SJCRH30 (cell line): ENCODE measurements at regions not wholly inside any gene's neighbourhood (a gene's known extent, or its start where the extent isn't known, plus 50 kb on each side); places are given as distances from the start of the nearest gene placed in this dataset.
A peak's percentile ranks its signal among the peaks of the same experiment; 100 is the strongest.

Experiments used
- DNase-seq, 2 experiments: peaks; one replicate each; pipeline ENCODE4 v3.0.0-alpha.2; 2015 to 2020
- H3K27ac ChIP-seq: fragments of 250-450 bp; sonication (Bioruptor Pico); 2 replicates; pipeline ENCODE4 v1.5.1; 2020; ENCODE audit warnings: mild to moderate bottlenecking, moderate library complexity
- H3K27me3 ChIP-seq: fragments of 250-450 bp; sonication (Bioruptor Pico); 2 replicates; pipeline ENCODE4 v1.5.1; 2020; ENCODE audit warnings: mild to moderate bottlenecking, moderate library complexity
- H3K36me3 ChIP-seq: fragments of 250-450 bp; sonication (Bioruptor Pico); 2 replicates; pipeline ENCODE4 v1.5.1; 2020; ENCODE audit warnings: mild to moderate bottlenecking, moderate library complexity
- H3K4me1 ChIP-seq: fragments of 250-450 bp; sonication (Bioruptor Pico); 2 replicates; pipeline ENCODE4 v1.5.1; 2020; ENCODE audit warnings: mild to moderate bottlenecking, moderate library complexity
- H3K4me3 ChIP-seq: fragments of 250-450 bp; sonication (Bioruptor Pico); 2 replicates; pipeline ENCODE4 v1.5.1; 2020; ENCODE audit warnings: mild to moderate bottlenecking, moderate library complexity
- H3K9me3 ChIP-seq: fragments of 250-450 bp; sonication (Bioruptor Pico); replicated peaks from 2 replicates; pipeline ENCODE4 v1.5.1; 2020; ENCODE audit warnings: mild to moderate bottlenecking, moderate library complexity

DNA sequence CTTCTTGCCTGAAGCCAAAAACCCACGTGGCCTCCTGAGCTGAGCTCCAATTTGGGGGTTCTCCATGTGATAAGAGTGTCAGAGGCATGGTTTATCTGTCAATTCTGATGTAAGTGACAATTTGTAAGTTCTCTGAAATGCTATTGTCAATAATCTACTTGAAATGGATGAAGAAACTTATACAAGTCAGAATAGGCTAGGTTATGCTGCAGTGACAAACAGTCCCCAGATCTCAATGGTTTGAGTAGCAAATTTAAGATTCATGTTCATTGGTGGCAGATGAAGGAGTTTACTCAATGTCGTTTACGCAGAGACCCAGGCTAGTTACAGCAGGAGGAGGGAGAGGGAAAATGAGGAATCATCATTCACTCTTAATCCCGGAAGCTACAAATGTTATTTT, 352.4 kb downstream of the KIF16B start:
- Histone ChIP-seq H3K9me3 (no peaks in the 10 kb centered on the region), H3K27ac (no peak overlapping the region), H3K36me3 (no peaks in the 10 kb centered on the region), H3K4me1 (no peaks in the 10 kb centered on the region), H3K4me3 (no peak overlapping the region), H3K27me3 (no peaks in the 10 kb centered on the region)
- DNase-seq = no peak

DNA sequence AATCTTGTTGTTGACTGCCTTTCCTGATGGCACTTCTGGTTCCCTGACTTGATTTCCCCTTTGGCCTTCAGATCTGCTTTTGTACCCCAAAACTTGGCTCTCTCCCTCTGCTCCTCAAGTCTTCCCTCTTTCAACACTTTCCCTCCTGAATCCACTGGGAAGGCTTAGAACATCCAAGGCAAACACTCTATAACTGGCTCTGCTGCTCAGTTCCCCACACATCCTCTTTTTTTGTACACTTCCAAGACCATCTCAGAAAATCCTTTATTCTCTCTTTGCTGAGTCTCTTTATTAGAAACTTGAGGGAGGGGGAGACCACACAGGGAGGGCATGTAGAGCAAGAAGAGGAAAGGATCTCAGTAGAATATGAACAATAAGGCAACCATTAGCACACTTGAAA, 354.1 kb downstream of the KIF16B start:
- DNase-seq = no peak
- no peak overlapping the region for H3K27ac ChIP-seq

DNA sequence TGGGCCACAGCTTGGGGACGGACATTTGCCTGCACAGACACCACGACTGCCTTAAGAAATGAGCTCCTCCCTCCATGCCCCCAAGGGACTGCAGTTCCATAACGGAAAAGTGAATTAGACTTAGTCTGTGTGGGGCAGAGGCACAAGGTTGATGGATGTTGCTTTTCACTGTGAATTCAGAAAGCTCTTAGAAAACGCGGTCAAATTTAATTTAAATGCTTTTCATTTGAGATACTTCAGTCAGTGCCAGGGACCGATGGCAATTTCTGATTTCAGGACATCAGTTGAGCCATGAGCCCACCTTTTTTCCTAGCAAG, 356.4 kb downstream of the KIF16B start:
- Histone ChIP-seq H3K4me3 (no peak overlapping the region), H3K36me3 (no peaks in the 10 kb centered on the region), H3K27me3 (no peaks in the 10 kb centered on the region), H3K27ac (no peak overlapping the region), H3K9me3 (no peaks in the 10 kb centered on the region), H3K4me1 (no peaks in the 10 kb centered on the region)
- no peak for DNase-seq

More for the DNA sequence above, 354.1 kb downstream of the KIF16B start:
- Histone ChIP-seq H3K36me3 (no peaks in the 10 kb centered on the region), H3K4me1 (no peaks in the 10 kb centered on the region), H3K4me3 (no peak overlapping the region), H3K9me3 (no peaks in the 10 kb centered on the region), H3K27me3 (no peaks in the 10 kb centered on the region)

- Histone ChIP-seq H3K27ac (no peak overlapping the region), H3K4me1 (no peaks in the 10 kb centered on the region), H3K4me3 (no peak overlapping the region), H3K36me3 (no peaks in the 10 kb centered on the region), H3K9me3 (no peaks in the 10 kb centered on the region), H3K27me3 (no peaks in the 10 kb centered on the region)
- no peak for DNase-seq
Measured at GRCh38 chr20:16216227-16216913, 356.9 kb downstream of the KIF16B start.

GRCh38 chr20:16215041-16215440, 358.2 kb downstream of the KIF16B start:
- H3K4me1 ChIP-seq = no peaks in the 10 kb centered on the region
- no peaks in the 10 kb centered on the region for H3K27me3 ChIP-seq
- no peaks in the 10 kb centered on the region for H3K9me3 ChIP-seq
- DNase-seq = no peak
- H3K4me3 ChIP-seq = no peak overlapping the region
- H3K27ac ChIP-seq = no peak overlapping the region
- H3K36me3 ChIP-seq = no peaks in the 10 kb centered on the region

DNA sequence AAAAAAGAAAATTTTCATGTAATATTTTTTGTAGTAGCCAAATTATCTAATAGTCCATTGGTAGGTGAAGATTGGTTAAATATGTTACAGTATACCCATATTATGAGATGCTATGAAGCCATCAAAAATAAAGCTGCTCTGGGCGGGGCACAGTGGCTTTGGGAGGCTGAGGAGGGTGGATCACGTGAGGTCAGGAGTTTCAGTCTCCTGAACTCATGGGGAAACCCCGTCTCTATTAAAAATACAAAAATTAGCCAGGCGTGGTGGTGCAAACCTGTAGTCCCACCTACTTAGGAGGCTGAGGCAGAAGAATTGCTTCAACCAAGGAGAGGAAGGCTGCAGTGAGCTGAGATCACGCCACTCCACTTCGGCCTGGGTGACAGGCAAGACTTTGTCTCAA, 360.5 kb downstream of the KIF16B start:
- H3K4me1 ChIP-seq = no peaks in the 10 kb centered on the region
- no peak overlapping the region for H3K4me3 ChIP-seq
- H3K36me3 ChIP-seq = no peaks in the 10 kb centered on the region
- H3K27me3 ChIP-seq = no peaks in the 10 kb centered on the region
- no peak overlapping the region for H3K27ac ChIP-seq
- DNase-seq = no peak
- no peaks in the 10 kb centered on the region for H3K9me3 ChIP-seq

DNA sequence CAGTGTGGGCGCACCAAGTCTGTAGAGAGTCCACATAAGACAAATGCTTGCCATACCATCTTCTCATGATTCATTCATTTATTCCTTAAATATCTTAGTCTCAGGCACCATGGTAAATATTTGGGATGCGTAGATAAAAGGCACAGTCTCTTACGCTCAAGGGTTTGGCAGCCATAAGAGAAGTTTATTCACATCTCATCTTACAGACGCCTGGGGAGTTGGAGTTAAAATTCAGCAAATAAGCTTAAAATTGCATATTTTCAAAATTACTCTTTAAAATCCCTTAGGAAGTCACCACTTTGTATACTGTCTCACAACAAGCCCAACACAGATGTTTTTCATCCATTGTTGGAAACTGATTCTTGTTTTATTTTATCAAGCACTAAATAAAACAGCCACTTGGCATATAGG, 363.3 kb downstream of the KIF16B start:
- no peaks in the 10 kb centered on the region for H3K4me1 ChIP-seq
- H3K27ac ChIP-seq = no peak overlapping the region
- no peaks in the 10 kb centered on the region for H3K9me3 ChIP-seq
- H3K27me3 ChIP-seq = no peaks in the 10 kb centered on the region
- no peak overlapping the region for H3K4me3 ChIP-seq
- H3K36me3 ChIP-seq = no peaks in the 10 kb centered on the region
- no peak for DNase-seq

DNA sequence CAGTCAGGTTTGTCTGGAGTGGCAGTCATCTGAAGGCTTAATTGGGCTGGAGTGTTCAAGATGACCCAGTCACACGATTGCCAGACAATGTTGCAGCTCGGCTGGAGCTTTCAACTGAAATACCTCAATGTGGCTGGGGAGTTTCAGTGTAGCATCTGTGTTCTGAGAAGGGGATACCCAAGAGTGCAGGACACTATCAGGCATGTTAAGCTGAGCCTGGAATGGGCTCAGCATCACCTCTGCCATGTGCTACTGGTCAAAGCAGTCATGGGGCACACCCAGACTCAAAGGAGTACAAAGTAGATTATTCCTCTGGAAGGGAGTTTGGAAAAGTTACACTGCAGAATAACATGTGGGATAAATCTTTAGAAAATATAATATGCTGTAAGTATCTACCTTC, 363.9 kb downstream of the KIF16B start:
- Histone ChIP-seq H3K4me3 (no peak overlapping the region), H3K27me3 (no peaks in the 10 kb centered on the region), H3K36me3 (no peaks in the 10 kb centered on the region), H3K4me1 (no peaks in the 10 kb centered on the region), H3K9me3 (no peaks in the 10 kb centered on the region), H3K27ac (no peak overlapping the region)
- no peak for DNase-seq

- Histone ChIP-seq H3K4me1 (no peaks in the 10 kb centered on the region), H3K9me3 (no peaks in the 10 kb centered on the region), H3K27ac (no peak overlapping the region), H3K27me3 (no peaks in the 10 kb centered on the region), H3K4me3 (no peak overlapping the region), H3K36me3 (no peaks in the 10 kb centered on the region)
- DNase-seq = no peak
Measured at GRCh38 chr20:16208443-16208842, 364.8 kb downstream of the KIF16B start.

DNA sequence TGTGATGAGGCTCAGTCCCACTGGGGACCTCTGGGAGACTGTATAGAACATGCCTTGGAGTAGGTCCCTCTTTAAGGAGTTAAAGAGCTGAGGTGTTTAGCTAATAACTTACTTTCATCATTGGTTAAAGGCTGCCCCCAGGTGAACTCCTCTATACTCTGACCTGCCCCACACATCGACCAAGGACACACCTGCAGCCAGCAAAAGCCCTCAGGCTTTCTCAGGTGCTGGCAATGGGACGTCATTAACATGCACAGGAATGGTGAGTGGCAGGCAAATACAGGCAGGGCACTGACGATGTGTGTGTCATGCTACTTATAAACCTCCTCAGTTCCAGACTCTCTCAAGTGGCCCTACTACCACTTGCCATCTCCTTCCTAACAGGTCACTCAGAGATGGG, 366.4 kb downstream of the KIF16B start:
- DNase-seq = no peak
- no peak overlapping the region for H3K27ac ChIP-seq
- H3K36me3 ChIP-seq = no peaks in the 10 kb centered on the region
- no peaks in the 10 kb centered on the region for H3K27me3 ChIP-seq
- no peaks in the 10 kb centered on the region for H3K9me3 ChIP-seq
- no peak overlapping the region for H3K4me3 ChIP-seq
- no peaks in the 10 kb centered on the region for H3K4me1 ChIP-seq

DNA sequence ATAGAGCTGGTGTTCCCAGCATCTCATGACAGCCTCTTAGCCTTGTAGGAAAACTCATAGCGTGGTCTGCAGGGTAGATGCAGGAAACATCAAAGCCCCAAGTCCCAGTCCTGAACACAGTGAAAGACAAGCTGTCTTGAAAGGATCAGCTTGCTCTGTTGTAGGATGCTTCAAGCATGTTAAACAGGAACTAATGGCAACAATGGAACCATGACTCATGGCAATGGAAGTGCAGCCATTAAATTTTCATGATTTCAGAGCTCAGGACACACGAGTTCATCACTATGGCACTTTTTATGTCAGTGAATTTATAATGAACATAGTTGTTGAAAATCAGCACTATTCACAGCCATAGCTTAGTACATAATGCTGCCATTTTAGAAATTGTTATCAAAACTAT, 367.7 kb downstream of the KIF16B start:
- no peaks in the 10 kb centered on the region for H3K36me3 ChIP-seq
- no peak for DNase-seq
- H3K27ac ChIP-seq = no peak overlapping the region
- no peaks in the 10 kb centered on the region for H3K9me3 ChIP-seq
- no peaks in the 10 kb centered on the region for H3K27me3 ChIP-seq
- no peak overlapping the region for H3K4me3 ChIP-seq
- no peaks in the 10 kb centered on the region for H3K4me1 ChIP-seq

DNA sequence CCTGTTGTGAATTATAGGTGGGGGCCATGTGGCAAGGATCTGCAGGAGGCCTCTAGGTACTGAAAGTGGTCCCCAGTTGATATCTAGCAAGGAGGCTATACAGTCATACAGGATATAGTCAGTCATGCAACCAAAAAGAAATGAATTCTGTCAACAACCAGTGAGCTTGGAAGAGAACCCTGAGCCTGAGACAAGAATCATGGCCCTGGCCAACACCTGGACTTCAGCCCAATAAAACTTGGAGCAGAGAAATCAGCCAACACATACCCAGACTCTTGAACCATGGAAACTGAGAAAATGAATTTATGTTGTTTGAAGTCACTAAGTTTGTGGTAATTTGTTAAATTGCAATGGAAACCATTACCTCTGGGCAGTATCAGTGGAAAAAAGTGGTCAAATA, 370.2 kb downstream of the KIF16B start:
- Histone ChIP-seq H3K36me3 (no peaks in the 10 kb centered on the region), H3K9me3 (no peaks in the 10 kb centered on the region), H3K4me3 (no peak overlapping the region), H3K4me1 (no peaks in the 10 kb centered on the region), H3K27me3 (no peaks in the 10 kb centered on the region), H3K27ac (no peak overlapping the region)
- no peak for DNase-seq

- H3K27ac ChIP-seq = no peak overlapping the region
- H3K36me3 ChIP-seq = no peaks in the 10 kb centered on the region
- peak in 1 of 2 experiments; percentile 10 for DNase-seq
Measured at GRCh38 chr20:16201191-16201590, 372.1 kb downstream of the KIF16B start.

DNA sequence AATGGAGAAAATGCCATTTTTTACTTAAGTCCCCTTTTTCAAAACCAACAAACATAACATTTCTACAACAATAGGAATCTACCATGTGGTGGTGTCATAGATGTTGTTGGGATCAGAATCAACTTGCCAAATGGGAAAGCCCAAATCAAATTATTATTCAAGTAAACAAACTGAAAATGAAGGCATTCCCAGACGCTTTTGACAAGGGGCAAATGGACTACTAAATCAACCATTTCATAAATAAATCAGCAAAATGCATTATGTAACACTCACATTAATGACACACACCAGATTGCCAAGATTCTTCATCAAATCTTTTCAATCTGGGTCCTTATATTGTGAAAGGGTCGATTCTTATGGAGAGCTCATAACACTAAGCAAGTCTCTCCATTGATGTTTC, 375.6 kb downstream of the KIF16B start:
- DNase-seq = no peak
- H3K4me1 ChIP-seq = no peaks in the 10 kb centered on the region
- no peaks in the 10 kb centered on the region for H3K9me3 ChIP-seq
- no peaks in the 10 kb centered on the region for H3K36me3 ChIP-seq
- H3K4me3 ChIP-seq = no peak overlapping the region
- no peak overlapping the region for H3K27ac ChIP-seq
- H3K27me3 ChIP-seq = no peaks in the 10 kb centered on the region

More at GRCh38 chr20:16201191-16201590, 372.1 kb downstream of the KIF16B start:
- no peaks in the 10 kb centered on the region for H3K27me3 ChIP-seq
- no peaks in the 10 kb centered on the region for H3K4me1 ChIP-seq
- no peaks in the 10 kb centered on the region for H3K9me3 ChIP-seq
- H3K4me3 ChIP-seq = no peak overlapping the region

DNA sequence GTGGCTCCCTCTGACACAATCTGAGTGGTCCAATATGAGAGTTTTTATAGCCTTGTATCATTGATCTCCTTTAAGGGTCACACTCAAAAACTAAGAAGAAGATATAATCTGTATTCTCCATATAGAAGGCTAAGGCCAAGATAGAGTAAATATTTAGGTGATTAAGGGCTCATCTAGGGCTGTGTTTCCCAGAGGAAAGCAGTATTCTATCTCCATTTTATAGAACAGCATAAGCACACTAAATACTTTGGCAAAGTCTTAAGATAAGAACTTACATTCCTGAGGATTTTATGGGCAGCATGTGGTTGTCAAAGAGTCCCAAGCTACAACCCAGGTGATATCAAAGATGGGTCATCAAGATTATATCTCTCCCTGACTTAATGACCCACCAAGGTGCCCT, 377.6 kb downstream of the KIF16B start:
- no peaks in the 10 kb centered on the region for H3K9me3 ChIP-seq
- no peaks in the 10 kb centered on the region for H3K27me3 ChIP-seq
- no peaks in the 10 kb centered on the region for H3K4me1 ChIP-seq
- H3K27ac ChIP-seq = no peak overlapping the region
- H3K36me3 ChIP-seq = no peaks in the 10 kb centered on the region
- DNase-seq = no peak
- no peak overlapping the region for H3K4me3 ChIP-seq

- Histone ChIP-seq H3K4me3 (no peak overlapping the region), H3K27me3 (no peaks in the 10 kb centered on the region), H3K9me3 (no peaks in the 10 kb centered on the region), H3K4me1 (no peaks in the 10 kb centered on the region), H3K36me3 (no peaks in the 10 kb centered on the region), H3K27ac (no peak overlapping the region)
- DNase-seq = no peak
Measured at GRCh38 chr20:16194617-16195360, 378.5 kb downstream of the KIF16B start.
